ENCODE measurements at regions not wholly inside any gene's neighbourhood (a gene's known extent, or its start where the extent isn't known, plus 50 kb on each side); places are given as distances from the start of the nearest gene placed in this dataset.

DNA sequence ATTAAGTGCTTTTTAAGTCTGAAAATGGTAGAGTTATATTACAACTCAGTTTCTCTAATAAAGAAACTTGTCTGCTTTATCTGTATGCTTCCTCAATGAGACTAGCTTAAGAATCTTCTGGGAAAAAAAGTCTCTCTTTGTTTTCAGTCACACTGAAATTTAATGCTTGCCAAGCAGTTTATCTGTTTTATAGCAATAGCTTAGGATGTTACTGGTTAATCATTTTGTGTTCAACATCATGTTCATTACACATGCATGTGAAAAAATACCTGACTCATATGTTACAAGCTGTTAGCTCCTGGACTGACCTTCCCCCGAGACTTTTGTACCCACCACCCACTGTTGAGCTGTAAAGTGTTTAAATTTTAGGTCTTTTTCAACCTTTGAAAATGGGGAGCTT is 706.2 kb upstream of the CBLB start:
- H3K4me3 ChIP-seq (ENCODE audit: low read depth in 2 of 2, low read length in 1 of 2), result no peak overlapping the region
- 95% methylated on average over 1 of the region's 1 CpG for WGBS (ENCODE audit: low lambda C conversion rate)
- no peaks in the 10 kb centered on the region for H3K9me3 ChIP-seq
- CTCF ChIA-PET, result interaction anchor here (1.0 to 1.4 kb wide), 2 partner anchors 9 to 34 kb away, joined by 3 to 4 read pairs; no protein-coding TSS in a partner anchor
- no peaks in the 10 kb centered on the region for H3K9me2 ChIP-seq
- H3F3A ChIP-seq (replicated peaks; ENCODE audit: insufficient read depth), result no peaks in the 10 kb centered on the region
- no peaks in the 10 kb centered on the region for H3K79me2 ChIP-seq (ENCODE audit: insufficient read depth)
- DNase-seq, result no peak
- no peak overlapping the region for H2AFZ ChIP-seq (ENCODE audit: low read depth)
- H3K27ac ChIP-seq (ENCODE audit: low read depth in 2 of 2, low read length in 1 of 2), result no peak overlapping the region
- no peak overlapping the region for H3K4me2 ChIP-seq
- H4K20me1 ChIP-seq (ENCODE audit: insufficient read depth), result no peaks in the 10 kb centered on the region
- no peak for TF ChIP-seq ELF1 (IDR thresholded peaks at IDR 0.05)
- TF ChIP-seq RAD21 (IDR thresholded peaks at IDR 0.05; ENCODE audit: low read length), result no peak
- TF ChIP-seq FOXJ3 (CRISPR knock-in tag; IDR thresholded peaks at IDR 0.05), result no peak
- TF ChIP-seq, protein P1, sequence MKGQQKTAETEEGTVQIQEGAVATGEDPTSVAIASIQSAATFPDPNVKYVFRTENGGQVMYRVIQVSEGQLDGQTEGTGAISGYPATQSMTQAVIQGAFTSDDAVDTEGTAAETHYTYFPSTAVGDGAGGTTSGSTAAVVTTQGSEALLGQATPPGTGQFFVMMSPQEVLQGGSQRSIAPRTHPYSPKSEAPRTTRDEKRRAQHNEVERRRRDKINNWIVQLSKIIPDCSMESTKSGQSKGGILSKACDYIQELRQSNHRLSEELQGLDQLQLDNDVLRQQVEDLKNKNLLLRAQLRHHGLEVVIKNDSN (IDR thresholded peaks at IDR 0.05; ENCODE audit: borderline replicate concordance, low read depth), result no peak
- TF ChIP-seq, protein P2, sequence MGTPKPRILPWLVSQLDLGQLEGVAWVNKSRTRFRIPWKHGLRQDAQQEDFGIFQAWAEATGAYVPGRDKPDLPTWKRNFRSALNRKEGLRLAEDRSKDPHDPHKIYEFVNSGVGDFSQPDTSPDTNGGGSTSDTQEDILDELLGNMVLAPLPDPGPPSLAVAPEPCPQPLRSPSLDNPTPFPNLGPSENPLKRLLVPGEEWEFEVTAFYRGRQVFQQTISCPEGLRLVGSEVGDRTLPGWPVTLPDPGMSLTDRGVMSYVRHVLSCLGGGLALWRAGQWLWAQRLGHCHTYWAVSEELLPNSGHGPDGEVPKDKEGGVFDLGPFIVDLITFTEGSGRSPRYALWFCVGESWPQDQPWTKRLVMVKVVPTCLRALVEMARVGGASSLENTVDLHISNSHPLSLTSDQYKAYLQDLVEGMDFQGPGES (IDR thresholded peaks at IDR 0.05; ENCODE audit: low read depth, low read length), result no peak
- TF ChIP-seq, protein P3, sequence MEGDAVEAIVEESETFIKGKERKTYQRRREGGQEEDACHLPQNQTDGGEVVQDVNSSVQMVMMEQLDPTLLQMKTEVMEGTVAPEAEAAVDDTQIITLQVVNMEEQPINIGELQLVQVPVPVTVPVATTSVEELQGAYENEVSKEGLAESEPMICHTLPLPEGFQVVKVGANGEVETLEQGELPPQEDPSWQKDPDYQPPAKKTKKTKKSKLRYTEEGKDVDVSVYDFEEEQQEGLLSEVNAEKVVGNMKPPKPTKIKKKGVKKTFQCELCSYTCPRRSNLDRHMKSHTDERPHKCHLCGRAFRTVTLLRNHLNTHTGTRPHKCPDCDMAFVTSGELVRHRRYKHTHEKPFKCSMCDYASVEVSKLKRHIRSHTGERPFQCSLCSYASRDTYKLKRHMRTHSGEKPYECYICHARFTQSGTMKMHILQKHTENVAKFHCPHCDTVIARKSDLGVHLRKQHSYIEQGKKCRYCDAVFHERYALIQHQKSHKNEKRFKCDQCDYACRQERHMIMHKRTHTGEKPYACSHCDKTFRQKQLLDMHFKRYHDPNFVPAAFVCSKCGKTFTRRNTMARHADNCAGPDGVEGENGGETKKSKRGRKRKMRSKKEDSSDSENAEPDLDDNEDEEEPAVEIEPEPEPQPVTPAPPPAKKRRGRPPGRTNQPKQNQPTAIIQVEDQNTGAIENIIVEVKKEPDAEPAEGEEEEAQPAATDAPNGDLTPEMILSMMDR (IDR thresholded peaks at IDR 0.05), result no peak
- no peak for TF ChIP-seq TEAD4 (IDR thresholded peaks at IDR 0.05; ENCODE audit: borderline replicate concordance, insufficient read depth)
- no peak for TF ChIP-seq RCOR1 (IDR thresholded peaks at IDR 0.05; ENCODE audit: low read length)
- TF ChIP-seq POLR2AphosphoS5 (IDR thresholded peaks at IDR 0.05; ENCODE audit: low read depth, low read length), result no peak
- TF ChIP-seq MXI1 (IDR thresholded peaks at IDR 0.05; ENCODE audit: low read depth, low read length), result no peak
- TF ChIP-seq, protein P4, sequence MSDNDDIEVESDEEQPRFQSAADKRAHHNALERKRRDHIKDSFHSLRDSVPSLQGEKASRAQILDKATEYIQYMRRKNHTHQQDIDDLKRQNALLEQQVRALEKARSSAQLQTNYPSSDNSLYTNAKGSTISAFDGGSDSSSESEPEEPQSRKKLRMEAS (IDR thresholded peaks at IDR 0.05; ENCODE audit: low read depth), result no peak
- TF ChIP-seq, protein P5, sequence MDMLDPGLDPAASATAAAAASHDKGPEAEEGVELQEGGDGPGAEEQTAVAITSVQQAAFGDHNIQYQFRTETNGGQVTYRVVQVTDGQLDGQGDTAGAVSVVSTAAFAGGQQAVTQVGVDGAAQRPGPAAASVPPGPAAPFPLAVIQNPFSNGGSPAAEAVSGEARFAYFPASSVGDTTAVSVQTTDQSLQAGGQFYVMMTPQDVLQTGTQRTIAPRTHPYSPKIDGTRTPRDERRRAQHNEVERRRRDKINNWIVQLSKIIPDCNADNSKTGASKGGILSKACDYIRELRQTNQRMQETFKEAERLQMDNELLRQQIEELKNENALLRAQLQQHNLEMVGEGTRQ (IDR thresholded peaks at IDR 0.05; ENCODE audit: borderline replicate concordance, low read depth, low read length), result no peak
- TF ChIP-seq TCF12 (IDR thresholded peaks at IDR 0.05), result no peak
- TF ChIP-seq, protein P6, sequence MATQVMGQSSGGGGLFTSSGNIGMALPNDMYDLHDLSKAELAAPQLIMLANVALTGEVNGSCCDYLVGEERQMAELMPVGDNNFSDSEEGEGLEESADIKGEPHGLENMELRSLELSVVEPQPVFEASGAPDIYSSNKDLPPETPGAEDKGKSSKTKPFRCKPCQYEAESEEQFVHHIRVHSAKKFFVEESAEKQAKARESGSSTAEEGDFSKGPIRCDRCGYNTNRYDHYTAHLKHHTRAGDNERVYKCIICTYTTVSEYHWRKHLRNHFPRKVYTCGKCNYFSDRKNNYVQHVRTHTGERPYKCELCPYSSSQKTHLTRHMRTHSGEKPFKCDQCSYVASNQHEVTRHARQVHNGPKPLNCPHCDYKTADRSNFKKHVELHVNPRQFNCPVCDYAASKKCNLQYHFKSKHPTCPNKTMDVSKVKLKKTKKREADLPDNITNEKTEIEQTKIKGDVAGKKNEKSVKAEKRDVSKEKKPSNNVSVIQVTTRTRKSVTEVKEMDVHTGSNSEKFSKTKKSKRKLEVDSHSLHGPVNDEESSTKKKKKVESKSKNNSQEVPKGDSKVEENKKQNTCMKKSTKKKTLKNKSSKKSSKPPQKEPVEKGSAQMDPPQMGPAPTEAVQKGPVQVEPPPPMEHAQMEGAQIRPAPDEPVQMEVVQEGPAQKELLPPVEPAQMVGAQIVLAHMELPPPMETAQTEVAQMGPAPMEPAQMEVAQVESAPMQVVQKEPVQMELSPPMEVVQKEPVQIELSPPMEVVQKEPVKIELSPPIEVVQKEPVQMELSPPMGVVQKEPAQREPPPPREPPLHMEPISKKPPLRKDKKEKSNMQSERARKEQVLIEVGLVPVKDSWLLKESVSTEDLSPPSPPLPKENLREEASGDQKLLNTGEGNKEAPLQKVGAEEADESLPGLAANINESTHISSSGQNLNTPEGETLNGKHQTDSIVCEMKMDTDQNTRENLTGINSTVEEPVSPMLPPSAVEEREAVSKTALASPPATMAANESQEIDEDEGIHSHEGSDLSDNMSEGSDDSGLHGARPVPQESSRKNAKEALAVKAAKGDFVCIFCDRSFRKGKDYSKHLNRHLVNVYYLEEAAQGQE (IDR thresholded peaks at IDR 0.05; ENCODE audit: low read depth, low read length), result no peak
- TF ChIP-seq MEF2A (IDR thresholded peaks at IDR 0.05; ENCODE audit: borderline replicate concordance, low read depth), result no peak
- TF ChIP-seq TAF1 (IDR thresholded peaks at IDR 0.05; ENCODE audit: borderline replicate concordance, low read depth, low read length), result no peak
- no peak for TF ChIP-seq SIN3A (IDR thresholded peaks at IDR 0.05; ENCODE audit: borderline replicate concordance, low read depth, low read length)
- TF ChIP-seq SMC3 (IDR thresholded peaks at IDR 0.05; ENCODE audit: low read depth, low read length), result no peak
- TF ChIP-seq EP300 (IDR thresholded peaks at IDR 0.05; ENCODE audit: borderline replicate concordance in 1 of 2, low read depth in 1 of 2, low read length in 1 of 2), result no peak
- no peak for TF ChIP-seq EZH2phosphoT487 (IDR thresholded peaks at IDR 0.05; ENCODE audit: borderline replicate concordance, low read depth)
- peaks cover 0 to 11% of the 10 kb centered on the region in 2 experiments; a peak in 3 of 4 replicates for H3K4me1 ChIP-seq (ENCODE audit: control insufficient read depth in 1 of 2, insufficient read depth in 2 of 2, low read depth in 1 of 2, low read length in 1 of 2)
- H3K27me3 ChIP-seq (ENCODE audit: insufficient read depth), result no peaks in the 10 kb centered on the region
- POLR2A ChIA-PET, result no interaction called here
- no peak overlapping the region for H3K9ac ChIP-seq
- H3K36me3 ChIP-seq (replicated peaks in 1 of 2; ENCODE audit: control insufficient read depth in 1 of 2, insufficient read depth in 2 of 2, low read length in 1 of 2), result no peaks in the 10 kb centered on the region

Measured in SK-N-SH (cell line).